Lower lobe of right lung (tissue), 2 donors: ENCODE measurements at regions not wholly inside any gene's neighbourhood (a gene's known extent, or its start where the extent isn't known, plus 50 kb on each side); places are given as distances from the start of the nearest gene placed in this dataset.

Experiments used
- ATAC-seq, 2 donors: fragments of 200-7000 bp; cut with Tn5 transposase; one replicate each; pipeline ENCODE4 v1.9.1; 2020 to 2022; ENCODE audit warnings: mild to moderate bottlenecking in 2 of 2, moderate library complexity in 2 of 2
- DNase-seq: peaks from one replicate; pipeline ENCODE4 v3.0.0-alpha.2; 2020
- H3K27ac ChIP-seq: fragments of 200-600 bp; one replicate; pipeline ENCODE4 v1.8.0; 2022
- H3K27me3 ChIP-seq: fragments of 200-600 bp; one replicate; pipeline ENCODE4 v1.8.0; 2022; ENCODE audit warnings: low read depth
- H3K36me3 ChIP-seq: fragments of 200-600 bp; one replicate; pipeline ENCODE4 v1.8.0; 2022; ENCODE audit warnings: mild to moderate bottlenecking
- H3K4me1 ChIP-seq: fragments of 200-600 bp; one replicate; pipeline ENCODE4 v1.8.0; 2022
- H3K4me3 ChIP-seq: fragments of 200-600 bp; one replicate; pipeline ENCODE4 v1.8.0; 2022; ENCODE audit warnings: mild to moderate bottlenecking
- H3K9me3 ChIP-seq: fragments of 200-600 bp; one replicate; pipeline ENCODE4 v1.8.0; 2022
- CTCF ChIP-seq: fragments of 200-600 bp; IDR thresholded peaks from one replicate; pipeline ENCODE4 v1.8.0; 2022; ENCODE audit warnings: antibody characterized with exemption, mild to moderate bottlenecking
- intact Hi-C: fragments of 100-400 bp; cut with DNase I; formaldehyde crosslinking; loops from one replicate; pipeline ENCODE4 v1.11.0; 2022
- donor health status: DM: no; HTN: yes; CAD: no; lungs with severe emphysema.

- Histone ChIP-seq H3K27ac (no peak overlapping the region), H3K9me3 (peaks cover 16% of the 10 kb centered on the region), H3K4me1 (no peaks in the 10 kb centered on the region), H3K27me3 (no peaks in the 10 kb centered on the region), H3K36me3 (no peaks in the 10 kb centered on the region), H3K4me3 (no peak overlapping the region)
- intact Hi-C loops, result no loop called here
- TF ChIP-seq CTCF, result no peak
- DNase-seq (no peak), ATAC-seq (no peak)
Measured at GRCh38 chr5:15249152-15249551, 250.8 kb upstream of the FBXL7 start.

- H3K27ac ChIP-seq, result no peak overlapping the region
- H3K36me3 ChIP-seq, result no peaks in the 10 kb centered on the region
- no peak for DNase-seq
- no peak for ATAC-seq
- no peak overlapping the region for H3K4me3 ChIP-seq
- H3K9me3 ChIP-seq, result peaks cover 16% of the 10 kb centered on the region
- H3K4me1 ChIP-seq, result no peaks in the 10 kb centered on the region
- no peaks in the 10 kb centered on the region for H3K27me3 ChIP-seq
- no peak for TF ChIP-seq CTCF
- intact Hi-C loops, result no loop called here
Measured at GRCh38 chr5:15248731-15249130, 251.2 kb upstream of the FBXL7 start.

- Histone ChIP-seq H3K27ac (no peak overlapping the region), H3K4me1 (no peaks in the 10 kb centered on the region), H3K36me3 (no peaks in the 10 kb centered on the region), H3K4me3 (no peak overlapping the region), H3K27me3 (no peaks in the 10 kb centered on the region), H3K9me3 (peaks cover 16% of the 10 kb centered on the region)
- TF ChIP-seq CTCF, result no peak
- no peak for ATAC-seq
- intact Hi-C loops, result no loop called here
- DNase-seq, result no peak
Measured at GRCh38 chr5:15245913-15246312, 254.1 kb upstream of the FBXL7 start.

- H3K9me3 ChIP-seq, result peaks cover 16% of the 10 kb centered on the region
- ATAC-seq (no peak), DNase-seq (no peak)
- no peak for TF ChIP-seq CTCF
- no peak overlapping the region for H3K27ac ChIP-seq
- H3K4me1 ChIP-seq, result no peaks in the 10 kb centered on the region
- intact Hi-C loops, result no loop called here
- H3K27me3 ChIP-seq, result no peaks in the 10 kb centered on the region
- H3K4me3 ChIP-seq, result no peak overlapping the region
- H3K36me3 ChIP-seq, result no peaks in the 10 kb centered on the region
Measured at GRCh38 chr5:15243301-15244020, 256.5 kb upstream of the FBXL7 start.

GRCh38 chr5:15241216-15241821, 258.7 kb upstream of the FBXL7 start:
- peaks cover 10% of the 10 kb centered on the region for H3K9me3 ChIP-seq
- H3K27ac ChIP-seq, result no peak overlapping the region
- ATAC-seq, result no peak

More at GRCh38 chr5:15241216-15241821, 258.7 kb upstream of the FBXL7 start:
- Histone ChIP-seq H3K4me1 (no peaks in the 10 kb centered on the region), H3K36me3 (no peaks in the 10 kb centered on the region), H3K4me3 (no peak overlapping the region), H3K27me3 (no peaks in the 10 kb centered on the region)
- intact Hi-C loops, result no loop called here
- TF ChIP-seq CTCF, result no peak
- DNase-seq, result no peak
